GOT3 (cell line): ENCODE measurements at regions not wholly inside any gene's neighbourhood (a gene's known extent, or its start where the extent isn't known, plus 50 kb on each side); places are given as distances from the start of the nearest gene placed in this dataset.
"Not testable (repeated sequence)": the region's sequence is repeated elsewhere in the genome, so short reads cannot be mapped to it uniquely, and the experiment has no call there.

ENCODE experiments used
- DNase-seq: peaks from one replicate; lab custom pipeline; 2025; ENCODE audit warnings: mixed read lengths; lab: John Stamatoyannopoulos, UW

DNA sequence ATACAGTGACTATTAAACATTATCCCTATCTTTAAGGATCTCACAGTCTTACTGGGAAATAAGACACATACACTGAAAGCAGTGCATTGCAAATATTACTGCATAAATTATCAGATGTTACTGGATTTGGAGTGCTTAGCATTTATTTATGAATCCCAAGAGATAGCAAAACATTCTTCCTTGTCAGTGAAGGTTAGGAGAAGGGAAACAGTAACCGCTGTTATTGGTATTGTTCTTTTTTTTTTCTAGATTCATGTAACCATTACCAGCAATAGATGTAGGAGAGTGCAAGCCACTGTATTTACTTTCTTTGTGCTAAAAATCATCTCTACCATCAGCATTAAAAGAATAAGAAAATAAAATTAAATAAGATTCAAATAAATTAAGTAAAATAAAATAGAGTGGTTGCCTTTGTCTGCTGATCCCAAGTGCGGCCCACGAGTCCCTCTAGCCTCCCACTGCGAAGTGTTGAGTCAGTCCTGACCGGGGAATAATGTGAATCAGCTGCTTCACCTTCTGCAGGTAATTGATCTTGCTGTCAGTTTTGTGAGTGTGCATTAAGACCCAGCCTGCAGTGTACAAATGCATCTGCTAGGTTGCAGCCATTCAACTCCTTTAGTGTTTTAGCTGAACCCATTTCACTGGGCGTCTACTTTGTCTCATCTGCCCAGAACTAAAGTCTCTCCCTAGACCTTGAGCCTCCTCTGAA lies 1344.9 kb downstream of the GATA3 start:
- DNase-seq: no peak

DNA sequence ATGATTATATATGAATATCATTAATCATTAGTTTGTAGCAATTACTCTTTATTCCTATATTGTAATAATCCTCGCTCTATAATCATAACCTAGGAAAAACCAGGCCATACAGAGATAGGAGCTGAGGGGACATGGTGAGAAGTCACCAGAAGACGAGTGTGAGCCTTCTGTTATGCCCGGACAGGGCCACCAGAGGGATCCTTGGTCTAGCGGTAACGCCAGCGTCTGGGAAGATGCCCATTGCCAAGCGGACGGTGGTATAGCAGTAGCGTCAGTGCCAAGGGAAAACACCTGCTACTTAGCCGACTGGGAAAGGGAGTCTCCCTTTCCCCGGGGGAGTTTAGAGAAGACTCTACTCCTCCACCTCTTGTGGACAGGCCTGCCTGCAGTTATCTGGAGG lies 1347.6 kb downstream of the GATA3 start:
- DNase-seq: not testable (repeated sequence)

DNA sequence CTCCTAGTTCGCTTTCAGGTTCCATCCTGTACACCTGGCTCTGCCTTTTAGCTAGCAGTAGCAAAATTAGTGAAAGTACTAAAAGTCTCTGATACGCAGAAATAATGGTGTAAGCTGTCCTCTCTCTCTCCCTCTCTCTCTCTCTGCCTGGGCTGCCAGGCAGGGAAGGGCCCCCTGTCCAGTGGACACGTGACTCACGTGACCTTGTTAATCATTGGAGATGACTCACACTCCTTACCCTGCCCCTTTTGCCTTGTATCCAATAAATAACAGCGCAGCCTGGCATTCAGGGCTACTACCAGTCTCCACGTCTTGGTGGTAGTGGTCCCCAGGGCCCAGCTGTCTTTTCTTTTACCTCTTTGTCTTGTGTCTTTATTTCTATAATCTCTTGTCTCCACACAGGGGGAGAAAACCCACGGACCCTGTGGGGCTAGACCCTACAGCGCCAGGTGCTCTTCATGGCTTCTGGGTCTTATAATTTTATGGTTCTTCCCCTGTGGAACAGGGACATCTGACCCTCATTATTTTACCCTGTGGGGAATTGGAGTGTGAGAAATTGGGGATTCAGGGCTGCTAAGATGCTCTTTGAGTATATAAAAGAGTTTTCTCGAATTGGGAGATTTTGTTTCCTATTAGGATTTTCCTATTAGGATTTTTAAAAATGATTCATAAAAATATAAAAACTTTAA lies 1348.2 kb downstream of the GATA3 start:
- not testable (repeated sequence) for DNase-seq

DNA sequence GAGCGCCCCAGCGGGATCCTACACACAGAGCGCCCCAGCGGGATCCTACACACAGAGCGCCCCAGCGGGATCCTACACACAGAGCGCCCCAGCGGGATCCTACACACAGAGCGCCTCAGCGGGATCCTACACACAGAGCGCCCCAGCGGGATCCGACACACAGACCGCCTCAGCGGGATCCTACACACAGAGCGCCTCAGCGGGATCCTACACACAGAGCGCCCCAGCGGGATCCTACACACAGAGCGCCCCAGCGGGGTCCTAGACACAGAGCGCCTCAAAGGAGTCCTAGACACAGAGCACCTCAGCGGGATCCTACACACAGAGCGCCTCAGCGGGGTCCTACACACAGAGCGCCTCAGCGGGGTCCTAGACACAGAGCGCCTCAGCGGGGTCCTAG lies 1352.7 kb downstream of the GATA3 start:
- DNase-seq: not testable (repeated sequence)

DNA sequence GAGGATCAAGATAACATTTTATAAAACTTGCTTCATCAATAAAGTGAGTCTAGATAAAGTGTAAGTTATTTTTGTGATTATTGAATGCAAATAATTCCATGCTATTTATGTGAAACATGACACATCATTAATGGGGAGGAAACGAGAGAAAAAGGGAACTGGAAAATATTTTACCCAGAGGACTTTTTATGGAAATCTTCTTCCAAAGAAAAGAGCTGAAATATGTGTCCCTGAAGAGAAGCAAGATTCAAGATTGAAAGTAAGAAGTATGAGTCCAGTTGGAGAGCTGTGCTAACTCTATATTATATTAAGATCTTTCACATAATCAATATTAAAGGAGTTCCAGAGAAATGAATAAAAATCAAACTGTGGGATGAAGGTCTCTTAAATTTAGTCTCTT lies 1361.8 kb downstream of the GATA3 start:
- no peak for DNase-seq

DNA sequence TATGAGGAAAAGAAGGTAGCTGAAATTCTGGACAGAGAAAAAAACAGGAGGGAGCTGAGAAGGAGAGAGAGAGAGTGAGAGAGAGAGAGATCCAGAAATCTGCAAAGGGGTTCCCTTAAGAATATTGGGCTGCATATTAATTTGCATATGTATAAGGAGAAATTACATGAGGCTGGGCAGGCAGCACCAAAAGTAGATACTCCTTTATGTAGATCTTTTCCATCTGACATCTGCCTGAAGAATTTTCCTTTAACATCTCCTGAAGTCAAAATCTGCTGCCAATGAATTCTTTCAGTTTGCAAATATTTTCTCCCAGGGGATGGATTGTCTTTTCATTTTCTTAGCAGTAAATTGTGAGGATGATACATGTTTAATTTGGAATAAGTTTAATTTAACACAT lies 1365.3 kb downstream of the GATA3 start:
- no peak for DNase-seq

DNA sequence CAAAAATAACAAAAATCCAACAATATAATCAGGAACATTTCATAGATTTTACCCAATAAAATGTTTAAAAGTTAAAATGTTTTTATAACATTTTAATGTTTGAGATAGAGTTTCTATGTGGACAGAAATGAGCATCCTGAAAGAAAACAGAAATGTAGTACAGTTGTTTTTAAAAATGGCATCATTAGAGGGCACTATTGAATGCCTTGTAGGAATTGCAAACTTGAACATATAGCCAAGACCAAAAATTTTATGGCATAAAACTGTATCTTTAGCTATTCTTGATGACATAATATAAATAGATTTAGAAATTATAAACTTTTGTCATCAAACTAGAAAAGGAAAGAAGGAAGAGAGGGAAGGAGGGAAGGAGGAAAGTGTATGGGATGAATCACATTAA lies 1372.7 kb downstream of the GATA3 start:
- DNase-seq: no peak

DNA sequence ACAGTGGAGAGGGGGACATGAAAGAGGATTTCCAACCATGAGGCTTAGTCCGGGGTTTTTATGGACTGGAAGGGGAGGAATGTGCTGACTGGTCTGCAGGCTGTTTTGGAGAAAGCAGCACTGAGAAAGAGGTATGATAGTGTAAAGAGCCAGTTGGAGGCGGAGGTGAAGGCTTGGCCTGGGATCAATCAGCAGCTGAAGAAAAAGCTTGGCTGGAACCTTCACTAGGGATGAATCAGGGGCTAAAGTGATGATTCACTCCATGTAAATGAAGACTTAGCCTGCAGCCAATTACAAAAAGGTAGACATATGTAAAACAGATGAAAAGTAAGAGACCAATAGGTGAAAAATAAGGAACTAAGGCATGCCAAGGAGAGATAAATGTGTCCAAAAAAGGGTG lies 1382.6 kb downstream of the GATA3 start:
- no peak for DNase-seq

DNA sequence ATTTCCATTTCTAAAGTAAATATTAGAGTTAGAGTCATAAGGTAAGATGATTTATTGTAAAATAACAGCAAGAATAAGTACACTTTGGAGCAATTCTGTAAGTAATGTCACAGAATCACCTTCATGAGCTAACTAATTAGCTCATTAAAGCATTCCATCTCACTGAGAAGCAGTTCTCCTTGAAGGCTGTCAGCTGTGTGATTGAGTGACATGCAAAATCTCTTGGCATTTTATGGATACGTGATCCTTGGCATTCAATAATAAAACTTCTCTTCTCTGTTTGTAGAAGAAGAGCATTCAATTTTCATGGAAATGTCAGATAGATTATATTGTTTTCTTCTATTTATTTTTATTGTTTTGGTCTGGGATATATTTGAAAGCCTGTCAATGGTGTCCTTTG lies 1389.3 kb downstream of the GATA3 start:
- no peak for DNase-seq

DNA sequence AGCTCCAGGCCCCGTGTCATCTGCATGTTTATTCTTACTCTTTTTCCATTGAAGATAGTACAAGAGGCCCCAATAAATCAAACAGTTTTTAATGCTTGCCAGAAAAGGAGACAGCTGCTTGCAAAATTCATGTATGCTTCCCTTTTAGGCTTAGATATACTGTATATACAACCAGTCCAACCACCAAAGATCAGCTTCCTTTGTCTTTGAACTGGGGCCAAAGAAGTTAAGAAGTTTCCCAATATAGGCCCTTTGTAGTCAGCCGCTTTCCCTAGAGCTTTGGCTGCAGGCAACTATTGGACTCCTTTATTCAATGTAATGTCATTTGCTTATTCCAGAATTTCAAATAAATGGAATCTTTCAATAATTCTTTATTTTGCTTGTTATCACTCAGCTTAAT lies 1395.0 kb downstream of the GATA3 start:
- DNase-seq: no peak

DNA sequence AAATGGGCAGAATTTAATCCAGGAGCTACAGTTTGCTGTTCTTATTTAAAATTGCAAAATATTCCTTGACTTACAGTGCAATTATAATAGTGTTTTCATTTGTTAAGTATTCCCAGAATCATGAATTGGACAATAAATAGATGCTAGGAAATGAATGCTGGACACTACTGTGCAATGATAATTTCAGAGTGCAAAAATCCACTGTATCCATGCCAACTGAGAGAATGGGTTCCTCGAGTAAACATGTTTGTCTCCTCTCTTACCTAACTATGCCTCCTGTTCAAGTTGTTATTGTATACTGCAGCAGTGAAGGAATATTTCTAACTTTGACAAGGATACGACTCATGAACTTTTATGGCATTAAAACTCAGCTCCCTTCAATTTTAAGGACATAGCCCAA lies 1396.3 kb downstream of the GATA3 start:
- no peak for DNase-seq

DNA sequence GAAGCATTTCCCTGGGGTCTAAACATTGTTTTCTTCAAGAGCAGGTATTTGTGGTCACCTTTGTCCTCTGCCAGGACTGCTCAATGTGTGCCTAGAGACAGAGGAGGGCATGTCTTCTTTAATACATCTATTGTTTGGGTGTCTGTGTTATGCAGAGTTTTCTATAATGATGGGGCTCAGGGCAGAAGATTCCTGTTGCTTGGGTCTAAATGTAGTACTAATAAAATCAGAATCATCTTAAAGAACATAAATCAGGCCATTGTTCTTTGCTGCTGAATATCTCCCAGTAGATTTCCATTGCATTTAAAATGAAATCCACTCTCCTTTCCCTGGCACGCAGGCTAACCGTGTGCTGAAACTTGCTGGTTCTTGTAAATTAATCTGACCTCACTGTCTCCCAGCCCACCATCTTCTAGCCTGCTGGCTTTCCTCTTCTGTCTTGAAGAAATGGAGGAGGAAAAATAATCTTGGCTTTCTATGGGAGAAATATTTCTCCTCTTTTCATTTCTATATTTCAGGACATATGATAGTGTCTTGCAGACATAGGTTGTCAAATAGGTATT lies 1396.8 kb downstream of the GATA3 start:
- no peak for DNase-seq

DNA sequence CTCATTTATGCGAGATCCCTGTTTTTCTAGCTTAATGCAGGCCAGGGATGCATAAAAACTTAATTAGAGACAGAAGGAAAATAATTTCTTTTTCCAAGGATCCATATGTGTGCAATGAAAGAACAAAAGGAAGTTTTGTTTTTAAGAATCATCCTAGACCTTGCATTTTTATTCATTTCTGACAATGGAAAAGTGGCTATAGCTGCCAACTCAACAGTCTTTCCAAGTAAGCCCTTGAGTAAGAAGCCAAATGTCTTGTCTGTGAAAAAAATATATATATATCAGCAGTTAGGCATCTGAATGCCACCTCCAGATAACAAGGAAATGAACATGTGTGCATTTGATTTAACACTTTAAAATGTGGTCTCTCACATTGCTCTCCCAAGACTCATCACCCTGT lies 1397.6 kb downstream of the GATA3 start:
- no peak for DNase-seq

DNA sequence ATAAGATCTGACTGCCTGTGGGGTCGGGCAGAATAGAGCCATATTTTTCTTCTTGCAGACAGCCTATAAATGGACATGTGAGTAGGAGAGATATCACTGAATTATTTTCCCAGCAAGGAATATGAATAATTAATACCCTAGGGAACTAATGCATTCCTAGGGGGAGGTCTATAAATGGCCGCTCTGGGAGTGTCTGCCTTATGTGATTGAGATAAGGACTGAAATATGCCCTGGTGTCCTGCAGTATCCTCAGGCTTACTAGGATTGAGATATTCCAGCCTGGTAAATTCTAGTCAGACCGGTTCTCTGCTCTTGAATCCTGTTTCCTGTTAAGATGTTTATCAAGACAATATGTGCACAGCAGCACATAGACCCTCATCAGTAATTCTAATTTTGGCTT lies 1399.4 kb downstream of the GATA3 start:
- not testable (repeated sequence) for DNase-seq

DNA sequence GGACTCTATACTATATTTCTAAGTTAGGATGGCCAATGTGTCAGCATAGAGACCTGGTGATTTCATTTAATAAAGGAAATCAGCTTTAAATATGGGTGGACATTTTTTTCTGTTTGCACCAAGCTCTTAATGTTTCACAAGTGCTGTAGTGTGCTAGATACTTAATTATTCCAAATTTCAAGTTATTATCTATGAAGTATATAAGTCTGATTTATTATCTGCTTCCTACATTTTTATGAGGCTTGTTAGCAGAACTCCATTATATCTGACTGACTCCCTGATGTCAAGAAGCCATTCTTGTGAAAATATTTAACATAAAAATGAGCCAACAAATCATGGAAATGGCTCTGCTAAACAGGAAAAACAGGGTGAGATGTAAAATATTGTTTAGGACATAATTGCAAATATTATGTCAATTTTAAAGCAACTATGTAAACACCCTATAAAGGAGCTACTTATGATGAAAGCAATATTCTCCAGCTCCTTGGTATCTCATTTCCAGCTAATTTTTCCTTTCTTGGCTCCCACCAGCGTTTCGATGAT lies 1415.2 kb downstream of the GATA3 start:
- DNase-seq: no peak

DNA sequence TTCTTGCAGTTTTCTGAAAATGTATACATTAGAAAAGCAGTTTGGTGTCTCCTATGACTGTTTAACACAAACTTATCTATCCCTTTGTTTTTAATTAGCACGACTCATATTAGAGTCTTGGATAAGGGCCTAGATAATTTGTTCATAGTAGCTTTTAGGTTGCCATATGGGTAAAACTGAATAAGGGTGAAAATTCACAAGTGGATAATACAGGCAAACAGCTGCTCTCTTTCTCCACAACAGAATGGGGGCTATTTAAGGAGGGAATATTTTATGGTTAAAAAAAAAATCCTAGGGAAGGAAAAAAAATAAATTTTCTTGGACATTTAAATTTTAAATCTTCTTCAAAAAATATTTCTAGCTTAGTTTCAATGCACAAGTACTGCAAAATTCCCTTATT lies 1416.1 kb downstream of the GATA3 start:
- DNase-seq: no peak

DNA sequence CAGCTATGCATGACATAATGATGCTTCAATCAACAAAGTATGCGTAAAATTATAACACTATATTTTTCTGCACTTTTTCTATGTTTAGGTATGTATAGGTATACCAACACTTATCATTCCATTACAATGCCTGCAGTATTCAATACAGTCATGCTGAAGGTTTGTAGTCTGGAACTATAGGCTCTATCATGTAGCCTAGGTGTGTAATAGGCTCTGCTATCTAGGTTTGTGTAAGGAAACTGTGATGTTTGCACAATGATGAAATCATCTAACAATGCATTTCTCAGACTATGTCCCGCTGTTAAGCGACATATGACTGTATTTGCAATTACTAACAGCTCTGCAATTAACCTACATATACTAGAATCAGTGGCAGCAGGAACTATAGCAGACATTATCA lies 1447.5 kb downstream of the GATA3 start:
- no peak for DNase-seq

DNA sequence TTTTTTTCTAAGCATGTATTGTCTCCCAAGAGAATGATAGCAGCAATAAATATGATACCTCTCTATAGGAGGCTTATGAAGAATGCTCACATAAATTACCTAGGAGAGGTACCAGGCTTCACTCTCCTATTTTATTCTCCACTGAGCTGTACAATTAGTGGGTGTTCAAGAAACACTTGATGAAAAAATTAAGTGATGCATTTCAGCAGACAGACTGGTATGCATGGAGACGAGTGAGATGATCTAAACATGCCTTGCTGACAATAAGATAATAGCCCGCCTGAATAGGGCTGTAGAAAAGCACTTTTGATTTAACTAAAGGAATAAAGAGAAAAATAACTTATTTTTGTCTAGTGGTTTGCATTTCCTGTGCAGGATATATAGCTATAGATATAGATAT lies 1449.7 kb downstream of the GATA3 start:
- DNase-seq: no peak

DNA sequence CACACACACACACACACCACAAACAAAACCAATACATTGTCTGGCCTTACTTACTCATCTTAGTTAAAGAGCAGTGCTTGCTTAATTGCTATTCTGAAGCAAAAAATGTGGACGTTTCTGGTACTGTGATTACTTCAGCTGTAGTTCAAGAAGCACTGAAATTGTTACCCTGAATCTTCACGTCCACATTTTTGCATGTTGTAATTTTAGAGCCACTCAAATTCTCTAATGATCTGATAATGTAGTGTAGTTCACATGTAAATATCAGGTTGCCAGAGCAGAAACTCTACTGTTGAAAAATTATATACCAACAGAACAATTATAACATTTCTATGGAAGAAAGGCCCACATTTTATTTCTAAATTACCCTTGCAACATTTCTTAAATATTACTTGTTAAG lies 1451.1 kb downstream of the GATA3 start:
- DNase-seq: no peak

DNA sequence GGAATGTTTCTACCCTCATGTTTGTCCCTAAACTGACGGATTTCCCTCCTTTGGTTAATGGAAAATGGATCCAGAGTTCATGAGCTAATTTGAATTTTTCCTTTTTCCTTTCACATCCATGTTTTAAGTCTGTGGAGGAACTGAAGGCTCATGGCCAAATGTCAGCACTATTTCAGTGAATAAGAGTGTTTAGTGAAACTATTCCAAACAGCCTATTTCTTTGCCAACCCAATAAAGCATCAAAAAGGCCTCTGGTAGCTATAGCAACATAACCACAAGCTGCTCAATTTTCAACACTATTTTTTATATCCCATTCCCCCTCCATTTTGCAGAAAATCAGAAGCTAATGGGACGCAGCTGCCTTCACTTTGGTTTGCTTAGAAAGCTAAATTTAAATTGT lies 1454.1 kb downstream of the GATA3 start:
- no peak for DNase-seq

DNA sequence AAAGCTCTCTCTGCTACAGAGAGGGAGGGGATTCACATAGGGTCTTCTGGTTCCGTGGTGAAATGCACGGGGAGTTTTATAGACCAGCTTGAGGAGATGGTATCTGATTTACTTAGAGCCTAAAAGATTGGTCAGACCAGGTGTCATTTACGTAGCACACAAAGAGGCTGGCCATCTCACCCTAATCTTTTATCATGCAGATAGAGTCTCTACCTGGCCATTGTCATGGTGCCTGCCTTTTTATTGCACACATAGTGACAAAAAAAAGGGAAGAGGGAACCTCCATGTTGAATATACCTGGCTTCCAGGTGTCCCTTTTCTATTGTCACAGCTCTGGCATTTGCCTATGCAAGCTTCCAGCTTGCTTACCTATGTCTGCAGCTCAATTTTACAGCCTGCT lies 1456.1 kb downstream of the GATA3 start:
- no peak for DNase-seq

DNA sequence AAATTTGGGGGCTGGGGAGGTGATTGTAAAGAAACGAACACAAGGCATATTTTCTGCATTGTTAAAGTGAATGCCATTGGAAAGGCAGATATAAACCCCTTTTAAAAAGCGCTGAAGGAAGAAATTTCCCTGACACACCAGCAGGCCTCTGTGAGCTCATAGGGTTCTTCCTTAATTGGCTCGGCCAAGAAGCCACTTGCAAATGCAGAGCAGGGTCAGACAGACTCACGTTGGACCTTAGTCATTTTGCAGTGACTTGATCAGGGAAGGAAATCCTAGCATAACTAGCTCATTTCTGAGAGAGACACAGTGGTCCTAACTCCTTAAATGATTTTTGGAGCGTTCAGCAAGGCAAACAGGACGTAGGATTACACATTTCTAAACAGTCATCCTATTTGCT lies 1461.4 kb downstream of the GATA3 start:
- DNase-seq: no peak

DNA sequence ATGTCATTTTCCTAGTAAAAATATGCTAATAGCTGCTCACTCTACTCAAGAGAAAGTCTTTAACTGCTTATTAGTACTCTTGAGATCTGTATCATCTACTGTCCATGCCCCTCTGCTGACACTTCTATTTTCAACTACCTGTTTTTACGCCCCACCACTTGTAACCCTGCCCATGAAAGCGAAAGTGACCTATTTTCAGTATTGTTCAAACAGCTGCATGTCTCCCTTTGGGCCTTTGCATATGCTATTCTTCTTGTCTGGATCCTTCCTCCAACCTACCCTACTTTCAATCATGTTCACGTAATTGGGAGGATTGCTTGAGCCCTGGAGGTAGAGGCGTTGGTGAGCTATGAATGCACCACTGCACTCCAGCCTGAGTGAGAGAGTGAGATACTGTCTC lies 1481.3 kb downstream of the GATA3 start:
- DNase-seq: no peak
